Stomach (tissue), 8 donors: ENCODE measurements at regions not wholly inside any gene's neighbourhood (a gene's known extent, or its start where the extent isn't known, plus 50 kb on each side); places are given as distances from the start of the nearest gene placed in this dataset.
A peak's percentile ranks its signal among the peaks of the same experiment; 100 is the strongest.

ENCODE experiments used
- DNase-seq, 2 donors: peaks; one replicate each; pipeline versions ENCODE4 v3.0.0 to v3.0.0-alpha.2; 2013 to 2019
- H3K27ac ChIP-seq, 5 donors: fragments of 200-600 bp in 4 of 5; sonication (generic) in 4 of 5; one replicate each; pipeline ENCODE4 v1.5.1; 2013 to 2019; ENCODE audit warnings: mild to moderate bottlenecking in 1 of 5, moderate library complexity in 1 of 5
- H3K27me3 ChIP-seq, 3 donors: fragments of 200-600 bp; sonication (generic); one replicate each; pipeline ENCODE4 v1.5.1; 2017 to 2019; ENCODE audit warnings: mixed run types in 1 of 3
- H3K36me3 ChIP-seq, 4 donors: fragments of 200-600 bp; sonication (generic); 1 replicate in 3 of 4; 2 replicates in 1 of 4; pipeline ENCODE4 v1.5.1; 2016 to 2019
- H3K4me1 ChIP-seq, 4 donors: fragments of 200-600 bp; sonication (generic); one replicate each; pipeline ENCODE4 v1.5.1; 2016 to 2019
- H3K4me3 ChIP-seq, 4 donors: fragments of 200-600 bp; sonication (generic) in 3 of 4; one replicate each; pipeline ENCODE4 v1.5.1; 2016 to 2019; ENCODE audit warnings: mild to moderate bottlenecking in 1 of 4
- H3K9me3 ChIP-seq, 4 donors: fragments of 200-600 bp; sonication (generic); one replicate each; pipeline ENCODE4 v1.5.1; 2016 to 2019
- EP300 ChIP-seq: sonication (generic); formaldehyde crosslinking; IDR thresholded peaks from one replicate; pipeline ENCODE4 v1.6.1; 2017; ENCODE audit warnings: antibody characterized with exemption
- POLR2A ChIP-seq, 4 donors: fragments of 450-650 bp; IDR thresholded peaks; one replicate each; pipeline ENCODE4 v1.6.1; 2016; ENCODE audit warnings: antibody characterized with exemption in 4 of 4, control low read depth in 2 of 4, mild to moderate bottlenecking in 1 of 4, moderate library complexity in 1 of 4
- POLR2AphosphoS5 ChIP-seq, 3 donors: sonication (generic); formaldehyde crosslinking; IDR thresholded peaks; one replicate each; pipeline ENCODE4 v1.6.1; 2016; ENCODE audit warnings: antibody characterized with exemption in 3 of 3
- WGBS, 5 donors: extraction: QIAGEN DNeasy Blood & Tissue Kit in 3 of 5; methylation state at CpG; one replicate each; pipeline versions ENCODE4 v1.1.5 to v1.1.7; 2013 to 2018; 5-methylcytosine and 5-hydroxymethylcytosine counted together
- intact Hi-C: fragments of 100-400 bp; cut with DNase I; formaldehyde crosslinking; loops from one replicate; pipeline ENCODE4 v1.15.1; 2023; ENCODE audit warnings: low total_unique reads
- TF ChIP-seq, protein P1 (sequence below), 7 experiments: fragments of 450-650 bp in 4 of 7; fragments of 200-600 bp in 3 of 7; sonication (generic) in 3 of 7; IDR thresholded peaks; one replicate each; pipeline ENCODE4 v1.5.1; 2016 to 2019; ENCODE audit warnings: antibody characterized with exemption in 7 of 7, control low read depth in 2 of 7, mild to moderate bottlenecking in 1 of 7
- donor health status: healthy with polysubstance abuse.
- donor health status: Bipolar disorder and iron deficiency.
- donor health status: healthy.

DNA sequence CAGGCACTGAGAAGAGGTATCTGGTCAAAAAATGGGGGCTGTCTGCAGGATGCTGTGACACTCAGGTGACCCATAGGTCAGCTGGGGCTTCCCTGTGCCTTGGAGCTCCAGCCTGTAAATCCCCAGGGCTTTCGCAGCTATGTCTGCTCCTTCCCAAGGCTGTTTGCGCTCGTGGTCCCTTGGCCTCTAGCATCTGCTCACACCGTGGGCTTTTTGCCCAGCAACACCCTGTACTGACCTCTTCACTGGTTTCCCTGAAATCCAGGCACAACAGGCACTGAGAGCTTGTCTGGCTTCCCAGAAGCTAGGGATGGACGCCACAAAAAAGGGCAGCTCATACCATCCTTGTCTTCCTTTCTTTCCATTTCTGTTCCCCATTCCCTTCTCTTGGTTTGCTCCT lies 280.3 kb upstream of the HABP2 start:
- Histone ChIP-seq H3K36me3 (no peaks in the 10 kb centered on the region), H3K27me3 (no peaks in the 10 kb centered on the region), H3K27ac (peak overlapping the region in 2 of 5 donors; percentile 63 to 71), H3K9me3 (peaks cover 0 to 17% (median 4%) of the 10 kb centered on the region in 4 donors), H3K4me1 (peaks cover 0 to 25% (median 13%) of the 10 kb centered on the region in 4 donors), H3K4me3 (no peak overlapping the region)
- DNase-seq = no peak
- intact Hi-C loops = no loop called here
- 69 to 85% (median 81%) methylated on average over 5 of the region's 5 CpGs for WGBS, 5 donors
- TF ChIP-seq, protein P1, sequence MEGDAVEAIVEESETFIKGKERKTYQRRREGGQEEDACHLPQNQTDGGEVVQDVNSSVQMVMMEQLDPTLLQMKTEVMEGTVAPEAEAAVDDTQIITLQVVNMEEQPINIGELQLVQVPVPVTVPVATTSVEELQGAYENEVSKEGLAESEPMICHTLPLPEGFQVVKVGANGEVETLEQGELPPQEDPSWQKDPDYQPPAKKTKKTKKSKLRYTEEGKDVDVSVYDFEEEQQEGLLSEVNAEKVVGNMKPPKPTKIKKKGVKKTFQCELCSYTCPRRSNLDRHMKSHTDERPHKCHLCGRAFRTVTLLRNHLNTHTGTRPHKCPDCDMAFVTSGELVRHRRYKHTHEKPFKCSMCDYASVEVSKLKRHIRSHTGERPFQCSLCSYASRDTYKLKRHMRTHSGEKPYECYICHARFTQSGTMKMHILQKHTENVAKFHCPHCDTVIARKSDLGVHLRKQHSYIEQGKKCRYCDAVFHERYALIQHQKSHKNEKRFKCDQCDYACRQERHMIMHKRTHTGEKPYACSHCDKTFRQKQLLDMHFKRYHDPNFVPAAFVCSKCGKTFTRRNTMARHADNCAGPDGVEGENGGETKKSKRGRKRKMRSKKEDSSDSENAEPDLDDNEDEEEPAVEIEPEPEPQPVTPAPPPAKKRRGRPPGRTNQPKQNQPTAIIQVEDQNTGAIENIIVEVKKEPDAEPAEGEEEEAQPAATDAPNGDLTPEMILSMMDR (IDR thresholded peaks at IDR 0.05) = no peak
- TF ChIP-seq POLR2AphosphoS5 (IDR thresholded peaks at IDR 0.05) (no peak), EP300 (no peak), POLR2A (IDR thresholded peaks at IDR 0.05) (no peak)

DNA sequence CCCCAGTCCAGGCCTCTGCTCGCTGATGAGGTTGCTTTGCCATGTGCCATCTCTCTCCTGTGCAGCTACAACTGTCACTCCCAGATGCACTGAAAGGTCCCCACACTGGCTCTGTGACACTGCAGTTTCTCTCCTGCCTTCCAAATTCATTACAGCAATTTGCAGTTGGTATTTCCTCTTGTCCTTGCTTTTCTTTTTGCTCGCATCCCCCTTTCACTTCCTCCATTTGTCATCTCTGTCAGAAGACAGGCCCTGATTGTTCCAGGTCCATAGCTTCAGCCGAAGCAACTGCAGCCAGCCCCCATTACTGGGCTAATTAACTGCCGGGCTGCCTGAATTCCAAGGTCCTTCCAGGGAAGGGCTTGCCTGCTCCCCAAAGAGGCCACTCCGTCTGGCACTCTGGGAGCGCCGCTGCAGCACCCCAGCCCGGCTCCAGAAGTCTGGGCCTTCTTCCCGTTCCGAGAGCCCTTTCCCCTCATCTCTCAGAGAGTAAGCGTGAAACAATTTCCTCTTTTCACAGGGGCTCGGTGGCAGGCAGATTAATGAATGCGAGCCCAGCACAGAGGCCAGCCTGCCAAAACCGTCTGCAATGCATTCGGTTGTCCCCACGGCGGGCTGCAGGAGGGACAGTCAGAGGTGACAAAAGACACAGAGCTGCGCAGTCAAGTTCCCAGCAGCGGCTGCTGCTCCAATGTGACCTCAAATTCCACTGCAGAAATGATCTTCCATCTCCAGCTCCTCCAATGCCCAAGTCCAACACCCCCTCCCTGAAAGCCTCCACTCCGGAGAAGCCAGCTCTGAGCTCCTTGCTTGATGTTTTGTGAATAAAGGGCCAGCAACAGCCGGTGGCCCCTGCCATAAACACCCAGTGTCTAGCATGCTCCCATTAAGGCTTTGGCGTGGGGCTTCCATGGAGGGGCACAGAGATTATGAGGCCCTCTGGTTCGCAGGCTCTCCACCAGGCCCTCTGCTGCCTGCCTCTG lies 279.4 kb upstream of the HABP2 start:
- intact Hi-C loops = no loop called here
- H3K4me3 ChIP-seq = no peak overlapping the region
- whole genome bisulfite sequencing, 5 donors = 36 to 61% (median 53%) methylated on average over 23 of the region's 23 CpGs
- H3K36me3 ChIP-seq = no peaks in the 10 kb centered on the region
- TF ChIP-seq, protein P1 (IDR thresholded peaks at IDR 0.05) = no peak
- TF ChIP-seq EP300 (no peak), POLR2A (IDR thresholded peaks at IDR 0.05) (no peak), POLR2AphosphoS5 (IDR thresholded peaks at IDR 0.05) (no peak)
- peaks cover 0 to 17% (median 4%) of the 10 kb centered on the region in 4 donors for H3K9me3 ChIP-seq
- peak in 1 of 2 donors; percentile 73 for DNase-seq
- H3K4me1 ChIP-seq = peaks cover 0 to 22% (median 13%) of the 10 kb centered on the region in 4 donors
- H3K27ac ChIP-seq = peak overlapping the region; percentile 3 to 71 (median 59)
- H3K27me3 ChIP-seq = no peaks in the 10 kb centered on the region

DNA sequence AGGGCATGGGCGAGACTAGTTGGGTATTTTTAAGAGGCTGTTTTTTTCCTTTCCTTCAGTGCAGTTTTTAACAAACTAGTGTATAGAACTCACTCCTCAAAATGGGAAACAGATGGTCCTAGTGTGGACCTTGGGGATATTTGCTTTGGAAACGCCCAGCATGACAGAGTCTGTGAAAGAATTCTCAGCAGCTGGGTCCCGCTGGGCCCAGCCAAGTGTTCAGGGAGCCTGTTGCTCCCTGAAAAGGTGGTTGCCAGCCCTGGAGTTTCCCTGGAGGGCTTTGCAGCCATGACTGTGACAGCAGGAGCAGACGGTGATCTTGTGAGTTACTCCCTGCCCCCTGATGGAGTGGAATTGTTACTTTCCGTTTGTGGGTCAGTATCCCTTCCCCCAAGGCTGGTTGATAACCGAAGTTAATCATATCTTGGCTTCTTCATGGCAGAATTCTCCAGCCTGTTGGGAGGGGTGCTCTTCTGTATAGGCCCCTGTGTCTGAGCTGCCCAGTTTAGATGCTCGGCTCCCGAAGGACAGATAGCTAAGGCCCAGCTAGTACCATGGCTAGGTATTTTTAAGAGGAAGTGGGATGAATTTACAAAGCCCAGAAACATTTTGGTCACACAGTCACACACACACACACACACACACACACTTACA lies 278.6 kb upstream of the HABP2 start:
- peaks cover 0 to 20% (median 13%) of the 10 kb centered on the region in 4 donors for H3K4me1 ChIP-seq
- no peak for TF ChIP-seq EP300
- TF ChIP-seq POLR2A (IDR thresholded peaks at IDR 0.05) = no peak
- TF ChIP-seq, protein P1 (IDR thresholded peaks at IDR 0.05) = no peak
- TF ChIP-seq POLR2AphosphoS5 (IDR thresholded peaks at IDR 0.05) = no peak
- intact Hi-C loops = no loop called here
- peaks cover 0 to 17% (median 4%) of the 10 kb centered on the region in 4 donors for H3K9me3 ChIP-seq
- no peak overlapping the region for H3K4me3 ChIP-seq
- WGBS, 5 donors = 66 to 73% (median 69%) methylated on average over 7 to 8 of the region's 8 CpGs
- peak overlapping the region in 4 of 5 donors; percentile 13 to 71 (median 61) for H3K27ac ChIP-seq
- no peaks in the 10 kb centered on the region for H3K27me3 ChIP-seq
- peak in 1 of 2 donors; percentile 69 for DNase-seq
- H3K36me3 ChIP-seq = no peaks in the 10 kb centered on the region

DNA sequence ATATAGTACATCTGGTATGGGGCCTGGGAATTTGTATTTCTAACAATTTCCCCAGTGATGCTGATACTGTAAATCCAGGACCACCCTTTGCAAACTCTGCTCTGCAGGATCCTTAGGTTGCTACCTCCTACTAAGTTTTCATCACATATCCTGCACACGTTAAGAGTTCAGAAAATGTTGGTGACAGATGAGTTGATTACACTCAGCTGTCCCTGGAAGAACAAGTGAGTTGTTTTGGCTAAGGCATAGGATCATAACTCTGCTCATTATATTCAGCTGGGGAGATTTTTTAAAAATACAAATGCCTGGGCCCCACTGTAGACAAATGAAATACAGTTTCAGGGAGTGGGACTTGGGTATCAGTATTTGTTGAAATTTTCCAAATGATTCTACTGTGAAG lies 274.6 kb upstream of the HABP2 start:
- TF ChIP-seq EP300 = no peak
- TF ChIP-seq, protein P1 (IDR thresholded peaks at IDR 0.05) = no peak
- no peak for TF ChIP-seq POLR2AphosphoS5 (IDR thresholded peaks at IDR 0.05)
- TF ChIP-seq POLR2A (IDR thresholded peaks at IDR 0.05) = no peak
- intact Hi-C loops = no loop called here

More for the DNA sequence above, 274.6 kb upstream of the HABP2 start:
- H3K4me1 ChIP-seq = peaks cover 0 to 11% (median 10%) of the 10 kb centered on the region in 4 donors
- H3K36me3 ChIP-seq = no peaks in the 10 kb centered on the region
- WGBS, 5 donors = 67 to 77% (median 71%) methylated on average over 1 of the region's 1 CpG
- DNase-seq = no peak
- peaks cover 0 to 17% (median 4%) of the 10 kb centered on the region in 4 donors for H3K9me3 ChIP-seq
- no peak overlapping the region for H3K27ac ChIP-seq
- H3K4me3 ChIP-seq = no peak overlapping the region
- no peaks in the 10 kb centered on the region for H3K27me3 ChIP-seq
